HCT116 (cell line): ENCODE measurements at regions not wholly inside any gene's neighbourhood (a gene's known extent, or its start where the extent isn't known, plus 50 kb on each side); places are given as distances from the start of the nearest gene placed in this dataset.

Source experiments
- ATAC-seq: fragments of 200-7000 bp; cut with Tn5 transposase; 2 replicates; pipeline ENCODE4 v1.9.1; 2020; ENCODE audit warnings: mild to moderate bottlenecking, moderate library complexity
- BruUV-seq: library from RNA; stranded (reverse); fragments of 400-500 nt; replicated peaks from 2 replicates; lab custom pipeline; 2021; lab: Mats Ljungman, UMichigan
- CTCF ChIA-PET: fragments of 300-600 bp; sonication (Branson Sonifier 250); formaldehyde crosslinking; loops from one replicate; lab custom pipeline; 2021; ENCODE audit warnings: antibody characterized with exemption; lab: Charles Lee
- POLR2A ChIA-PET: fragments of 300-600, 350-600 bp; sonication (Branson Sonifier 250); formaldehyde crosslinking; loops from one replicate; lab custom pipeline; 2021; ENCODE audit warnings: antibody characterized with exemption; lab: Charles Lee
- RAD21 ChIA-PET, 2 experiments: fragments of 300-600 bp; sonication (Branson Sonifier 250); formaldehyde crosslinking; loops; one replicate each; lab custom pipeline; 2023; ENCODE audit warnings: low total read pairs in 2 of 2; ENCODE audit not compliant: uncharacterized antibody in 2 of 2, unreplicated experiment in 2 of 2, low non-redundant PET in 1 of 2; lab: Charles Lee
- DNase-seq: peaks from one replicate; pipeline ENCODE4 v3.0.0-alpha.2; 2010; ENCODE audit warnings: low read depth, low spot score
- H2AFZ ChIP-seq: fragments of 200-600 bp; shearing (Covaris generic), sonication (generic); 2 replicates; pipeline ENCODE4 v1.6.1; 2017; ENCODE audit warnings: low read depth, mixed run types, mixed read lengths, antibody characterized with exemption, low read length; ENCODE audit not compliant: poor library complexity, severe bottlenecking
- H3K27ac ChIP-seq: 2 replicates; pipeline ENCODE4 v1.5.1; 2012; ENCODE audit warnings: low read depth, low read length
- H3K27me3 ChIP-seq: fragments of 200-600 bp; sonication (generic); 2 replicates; pipeline ENCODE4 v1.6.1; 2016; ENCODE audit warnings: mixed run types, low read length, mixed read lengths; ENCODE audit not compliant: insufficient read depth
- H3K36me3 ChIP-seq, 2 experiments: fragments of 200-500 bp in 1 of 2; fragments of 200-600 bp in 1 of 2; sonication (Bioruptor generic) in 1 of 2; sonication (generic) in 1 of 2; 2 replicates each; pipeline versions ENCODE4 v1.5.1 to v1.6.1; 2014 to 2016; ENCODE audit warnings: low read length in 2 of 2, inconsistent platforms in 1 of 2, mixed read lengths in 1 of 2, mixed run types in 1 of 2; ENCODE audit not compliant: insufficient read depth in 2 of 2, control insufficient read depth in 1 of 2
- H3K4me1 ChIP-seq, 2 experiments: fragments of 200-600 bp in 1 of 2; sonication (generic) in 1 of 2; 2 replicates each; pipeline versions ENCODE4 v1.5.1 to v1.6.1; 2012 to 2017; ENCODE audit warnings: low read length in 2 of 2, inconsistent platforms in 1 of 2, mild to moderate bottlenecking in 1 of 2, mixed read lengths in 1 of 2, mixed run types in 1 of 2, moderate library complexity in 1 of 2; ENCODE audit not compliant: insufficient read depth in 2 of 2, control insufficient read depth in 1 of 2
- H3K4me2 ChIP-seq: fragments of 200-600 bp; sonication (generic); 2 replicates; pipeline ENCODE4 v1.6.1; 2017; ENCODE audit warnings: mixed run types, low read length, mixed read lengths
- H3K4me3 ChIP-seq, 2 experiments: fragments of 200-600 bp in 1 of 2; sonication (generic) in 1 of 2; replicated peaks in 1 of 2; 2 replicates each; pipeline ENCODE4 v1.5.1; 2011 to 2016; ENCODE audit warnings: low read length in 2 of 2, control low read depth in 1 of 2, low read depth in 1 of 2, mild to moderate bottlenecking in 1 of 2, mixed read lengths in 1 of 2, mixed run types in 1 of 2
- H3K79me2 ChIP-seq: fragments of 200-600 bp; sonication (generic); 2 replicates; pipeline ENCODE4 v1.6.1; 2017; ENCODE audit warnings: mild to moderate bottlenecking, mixed run types, low read length, moderate library complexity, mixed read lengths; ENCODE audit not compliant: insufficient read depth
- H3K9ac ChIP-seq: fragments of 200-600 bp; sonication (generic); 2 replicates; pipeline ENCODE4 v1.6.1; 2016; ENCODE audit warnings: low read length, mixed read lengths
- H3K9me2 ChIP-seq: fragments of 200-600 bp; sonication (generic), shearing (Covaris generic); 2 replicates; pipeline ENCODE4 v1.6.1; 2017; ENCODE audit warnings: mixed run types, mild to moderate bottlenecking, moderate library complexity; ENCODE audit not compliant: insufficient read depth
- H3K9me3 ChIP-seq, 2 experiments: fragments of 200-500 bp in 1 of 2; fragments of 200-600 bp in 1 of 2; sonication (Bioruptor generic) in 1 of 2; sonication (generic) in 1 of 2; 2 replicates each; pipeline ENCODE4 v1.6.1; 2014 to 2017; ENCODE audit warnings: low read length in 2 of 2, mixed read lengths in 2 of 2, inconsistent platforms in 1 of 2, low read depth in 1 of 2, mild to moderate bottlenecking in 1 of 2, mixed run types in 1 of 2, moderate library complexity in 1 of 2; ENCODE audit not compliant: control insufficient read depth in 1 of 2, insufficient read depth in 1 of 2
- H4K20me1 ChIP-seq: fragments of 200-600 bp; sonication (generic), shearing (Covaris generic); 2 replicates; pipeline ENCODE4 v1.6.1; 2017; ENCODE audit warnings: mixed run types, mild to moderate bottlenecking, moderate library complexity; ENCODE audit not compliant: insufficient read depth
- ATF3 ChIP-seq: IDR thresholded peaks from 2 replicates; pipeline ENCODE4 v1.6.1; 2012
- CBX3 ChIP-seq: IDR thresholded peaks from 2 replicates; pipeline ENCODE4 v1.6.1; 2012; ENCODE audit warnings: low read depth
- CEBPB ChIP-seq: IDR thresholded peaks from 2 replicates; pipeline ENCODE4 v1.6.1; 2012; ENCODE audit warnings: low read depth
- ELF1 ChIP-seq: IDR thresholded peaks from 2 replicates; pipeline ENCODE4 v1.6.1; 2012; ENCODE audit warnings: low read depth, borderline replicate concordance
- EZH2 ChIP-seq: fragments of 200-600 bp; sonication (generic); IDR thresholded peaks from 2 replicates; pipeline ENCODE4 v1.6.1; 2017; ENCODE audit warnings: antibody characterized with exemption, mixed run types
- FOSL1 ChIP-seq: IDR thresholded peaks from 2 replicates; pipeline ENCODE4 v1.6.1; 2012; ENCODE audit warnings: low read depth
- POLR2AphosphoS5 ChIP-seq: IDR thresholded peaks from 2 replicates; pipeline ENCODE4 v1.6.1; 2011; ENCODE audit warnings: mild to moderate bottlenecking, low read depth, low read length, moderate library complexity
- RAD21 ChIP-seq: IDR thresholded peaks from 2 replicates; pipeline ENCODE4 v1.6.1; 2012; ENCODE audit warnings: low read depth, mild to moderate bottlenecking
- SIN3A ChIP-seq: IDR thresholded peaks from 2 replicates; pipeline ENCODE4 v1.6.1; 2012; ENCODE audit warnings: low read depth
- SP1 ChIP-seq: IDR thresholded peaks from 2 replicates; pipeline ENCODE4 v1.6.1; 2012; ENCODE audit warnings: low read depth
- SRF ChIP-seq: IDR thresholded peaks from 2 replicates; pipeline ENCODE4 v1.6.1; 2012; ENCODE audit warnings: low read depth
- TCF7L2 ChIP-seq: IDR thresholded peaks from 2 replicates; pipeline ENCODE4 v1.7.0; 2011; ENCODE audit warnings: borderline replicate concordance, inconsistent platforms; ENCODE audit not compliant: insufficient read depth, insufficient read length; ENCODE audit errors: extremely low read depth
- ZFX ChIP-seq: fragments of 450-650 bp; IDR thresholded peaks from 2 replicates; pipeline ENCODE4 v1.6.1; 2017
- ZNF274 ChIP-seq: fragments of 200-500 bp; sonication (Bioruptor generic); IDR thresholded peaks from 2 replicates; pipeline ENCODE4 v1.6.1; 2014; ENCODE audit warnings: mild to moderate bottlenecking, low read depth, low read length, inconsistent platforms
- intact Hi-C: fragments of 100-400 bp; cut with micrococcal nuclease; formaldehyde crosslinking; loops from 2 replicates; pipeline ENCODE4 v1.10.0; 2022
- TF ChIP-seq, protein P1 (sequence below): IDR thresholded peaks from 2 replicates; pipeline ENCODE4 v1.6.1; 2012
- TF ChIP-seq, protein P2 (sequence below): IDR thresholded peaks from 2 replicates; pipeline ENCODE4 v1.6.1; 2012; ENCODE audit warnings: low read depth
- TF ChIP-seq, protein P3 (sequence below), 3 experiments: fragments of 200-600 bp in 1 of 3; sonication (generic) in 1 of 3; IDR thresholded peaks in 2 of 3; conservative IDR thresholded peaks in 1 of 3; 2 replicates each; pipeline ENCODE4 v1.5.1; 2012 to 2017; ENCODE audit warnings: low read depth in 2 of 3, low read length in 2 of 3, antibody characterized with exemption in 1 of 3, borderline replicate concordance in 1 of 3, control low read depth in 1 of 3, mild to moderate bottlenecking in 1 of 3, mixed read lengths in 1 of 3, mixed run types in 1 of 3, moderate library complexity in 1 of 3; ENCODE audit not compliant: insufficient read depth in 1 of 3

DNA sequence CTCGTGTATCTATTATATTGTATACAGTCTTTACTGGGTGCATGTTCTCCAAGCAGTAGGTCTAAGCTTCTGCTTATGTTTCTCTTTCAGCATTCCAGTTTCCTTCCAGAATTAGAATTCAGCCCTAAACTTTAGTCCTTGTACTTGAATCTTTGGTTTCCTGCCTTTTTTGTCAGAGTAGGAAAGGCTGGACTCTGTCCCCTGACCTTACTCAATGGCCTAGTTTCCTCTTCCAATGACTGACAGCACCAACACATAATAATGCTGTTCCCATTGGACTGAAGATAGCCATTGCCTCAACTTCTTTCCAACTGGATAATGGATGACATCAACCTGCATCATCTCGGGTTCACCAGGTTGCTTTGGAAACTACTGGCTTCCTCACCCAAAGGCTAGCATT, 217.0 kb downstream of the FIGN start:
- Histone ChIP-seq H3K9ac (no peak overlapping the region), H3K27me3 (peaks cover 11% of the 10 kb centered on the region; the same call in 1 of the 2 replicates), H3K27ac (no peak overlapping the region), H4K20me1 (no peaks in the 10 kb centered on the region), H3K4me3 (no peak overlapping the region), H3K4me2 (no peak overlapping the region), H3K79me2 (no peaks in the 10 kb centered on the region), H3K4me1 (no peaks in the 10 kb centered on the region), H3K36me3 (no peaks in the 10 kb centered on the region), H3K9me2 (no peaks in the 10 kb centered on the region), H2AFZ (no peak overlapping the region), H3K9me3 (no peaks in the 10 kb centered on the region)
- ChIA-PET RAD21 (no interaction called here), POLR2A (no interaction called here), CTCF (no interaction called here)
- ATAC-seq (no peak), DNase-seq (no peak)
- TF ChIP-seq POLR2AphosphoS5 (no peak), ELF1 (no peak), TCF7L2 (no peak), ZNF274 (no peak), SP1 (no peak), FOSL1 (no peak), RAD21 (no peak), CEBPB (no peak), ZFX (no peak), SIN3A (no peak), ATF3 (no peak), SRF (no peak), EZH2 (no peak), CBX3 (no peak)
- TF ChIP-seq, protein P1, sequence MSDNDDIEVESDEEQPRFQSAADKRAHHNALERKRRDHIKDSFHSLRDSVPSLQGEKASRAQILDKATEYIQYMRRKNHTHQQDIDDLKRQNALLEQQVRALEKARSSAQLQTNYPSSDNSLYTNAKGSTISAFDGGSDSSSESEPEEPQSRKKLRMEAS = no peak
- TF ChIP-seq, protein P2, sequence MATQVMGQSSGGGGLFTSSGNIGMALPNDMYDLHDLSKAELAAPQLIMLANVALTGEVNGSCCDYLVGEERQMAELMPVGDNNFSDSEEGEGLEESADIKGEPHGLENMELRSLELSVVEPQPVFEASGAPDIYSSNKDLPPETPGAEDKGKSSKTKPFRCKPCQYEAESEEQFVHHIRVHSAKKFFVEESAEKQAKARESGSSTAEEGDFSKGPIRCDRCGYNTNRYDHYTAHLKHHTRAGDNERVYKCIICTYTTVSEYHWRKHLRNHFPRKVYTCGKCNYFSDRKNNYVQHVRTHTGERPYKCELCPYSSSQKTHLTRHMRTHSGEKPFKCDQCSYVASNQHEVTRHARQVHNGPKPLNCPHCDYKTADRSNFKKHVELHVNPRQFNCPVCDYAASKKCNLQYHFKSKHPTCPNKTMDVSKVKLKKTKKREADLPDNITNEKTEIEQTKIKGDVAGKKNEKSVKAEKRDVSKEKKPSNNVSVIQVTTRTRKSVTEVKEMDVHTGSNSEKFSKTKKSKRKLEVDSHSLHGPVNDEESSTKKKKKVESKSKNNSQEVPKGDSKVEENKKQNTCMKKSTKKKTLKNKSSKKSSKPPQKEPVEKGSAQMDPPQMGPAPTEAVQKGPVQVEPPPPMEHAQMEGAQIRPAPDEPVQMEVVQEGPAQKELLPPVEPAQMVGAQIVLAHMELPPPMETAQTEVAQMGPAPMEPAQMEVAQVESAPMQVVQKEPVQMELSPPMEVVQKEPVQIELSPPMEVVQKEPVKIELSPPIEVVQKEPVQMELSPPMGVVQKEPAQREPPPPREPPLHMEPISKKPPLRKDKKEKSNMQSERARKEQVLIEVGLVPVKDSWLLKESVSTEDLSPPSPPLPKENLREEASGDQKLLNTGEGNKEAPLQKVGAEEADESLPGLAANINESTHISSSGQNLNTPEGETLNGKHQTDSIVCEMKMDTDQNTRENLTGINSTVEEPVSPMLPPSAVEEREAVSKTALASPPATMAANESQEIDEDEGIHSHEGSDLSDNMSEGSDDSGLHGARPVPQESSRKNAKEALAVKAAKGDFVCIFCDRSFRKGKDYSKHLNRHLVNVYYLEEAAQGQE = no peak
- TF ChIP-seq, protein P3, sequence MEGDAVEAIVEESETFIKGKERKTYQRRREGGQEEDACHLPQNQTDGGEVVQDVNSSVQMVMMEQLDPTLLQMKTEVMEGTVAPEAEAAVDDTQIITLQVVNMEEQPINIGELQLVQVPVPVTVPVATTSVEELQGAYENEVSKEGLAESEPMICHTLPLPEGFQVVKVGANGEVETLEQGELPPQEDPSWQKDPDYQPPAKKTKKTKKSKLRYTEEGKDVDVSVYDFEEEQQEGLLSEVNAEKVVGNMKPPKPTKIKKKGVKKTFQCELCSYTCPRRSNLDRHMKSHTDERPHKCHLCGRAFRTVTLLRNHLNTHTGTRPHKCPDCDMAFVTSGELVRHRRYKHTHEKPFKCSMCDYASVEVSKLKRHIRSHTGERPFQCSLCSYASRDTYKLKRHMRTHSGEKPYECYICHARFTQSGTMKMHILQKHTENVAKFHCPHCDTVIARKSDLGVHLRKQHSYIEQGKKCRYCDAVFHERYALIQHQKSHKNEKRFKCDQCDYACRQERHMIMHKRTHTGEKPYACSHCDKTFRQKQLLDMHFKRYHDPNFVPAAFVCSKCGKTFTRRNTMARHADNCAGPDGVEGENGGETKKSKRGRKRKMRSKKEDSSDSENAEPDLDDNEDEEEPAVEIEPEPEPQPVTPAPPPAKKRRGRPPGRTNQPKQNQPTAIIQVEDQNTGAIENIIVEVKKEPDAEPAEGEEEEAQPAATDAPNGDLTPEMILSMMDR (IDR thresholded peaks at IDR 0.05 in 2 of 3, conservative IDR thresholded peaks at IDR 0.05 in 1 of 3; ENCODE audit: borderline replicate concordance in 1 of 3, insufficient read depth in 1 of 3, low read depth in 2 of 3, low read length in 2 of 3) = no peak
- no TSS peak for BruUV-seq
- intact Hi-C loops = no loop called here
